ENCODE measurements at regions not wholly inside any gene's neighbourhood (a gene's known extent, or its start where the extent isn't known, plus 50 kb on each side); places are given as distances from the start of the nearest gene placed in this dataset.
"Not testable (repeated sequence)": the region's sequence is repeated elsewhere in the genome, so short reads cannot be mapped to it uniquely, and the experiment has no call there.

GRCh38 chr18:22711192-22711685, 221.9 kb upstream of the RBBP8 start:
- H3K9me3 Mint-ChIP-seq, result no peaks in the 10 kb centered on the region
- H3K36me3 Mint-ChIP-seq, result no peaks in the 10 kb centered on the region
- H3K27me3 Mint-ChIP-seq (ENCODE audit: low read depth), result no peaks in the 10 kb centered on the region
- H3K4me3 Mint-ChIP-seq, result no peak overlapping the region
- TF ChIP-seq ZNF281 (CRISPR knock-in tag; IDR thresholded peaks at IDR 0.05) (no peak), ZNF263 (CRISPR knock-in tag; IDR thresholded peaks at IDR 0.05; ENCODE audit: low read depth) (no peak), TEAD4 (CRISPR knock-in tag; IDR thresholded peaks at IDR 0.05) (no peak), MLX (CRISPR knock-in tag; IDR thresholded peaks at IDR 0.05) (no peak), E2F4 (CRISPR knock-in tag; IDR thresholded peaks at IDR 0.05; ENCODE audit: borderline replicate concordance, low read depth) (no peak), ARID4B (CRISPR knock-in tag; IDR thresholded peaks at IDR 0.05; ENCODE audit: borderline replicate concordance) (no peak), CREM (CRISPR knock-in tag; IDR thresholded peaks at IDR 0.05) (no peak), ZMAT4 (CRISPR knock-in tag; IDR thresholded peaks at IDR 0.05) (no peak)
- DNase-seq (ENCODE audit: low spot score), result peak; percentile 19
- POLR2A ChIA-PET, result no interaction called here
- peaks cover 7% of the 10 kb centered on the region for H3K4me1 Mint-ChIP-seq
- H3K27ac Mint-ChIP-seq, result no peak overlapping the region
- CTCF ChIA-PET, result no interaction called here
- peak; percentile 67; the same call in 1 of the 2 replicates for ATAC-seq

- ChIA-PET CTCF (no interaction called here), POLR2A (no interaction called here)
- Mint-ChIP-seq H3K9me3 (no peaks in the 10 kb centered on the region), H3K36me3 (no peaks in the 10 kb centered on the region), H3K4me3 (no peak overlapping the region), H3K4me1 (peaks cover 7% of the 10 kb centered on the region), H3K27me3 (ENCODE audit: low read depth) (no peaks in the 10 kb centered on the region), H3K27ac (no peak overlapping the region)
- DNase-seq (ENCODE audit: low spot score) (no peak), ATAC-seq (no peak)
- TF ChIP-seq SMAD4 (CRISPR knock-in tag; IDR thresholded peaks at IDR 0.05) (no peak), ATF1 (CRISPR knock-in tag; IDR thresholded peaks at IDR 0.05) (no peak)
- TF ChIP-seq, protein P1, sequence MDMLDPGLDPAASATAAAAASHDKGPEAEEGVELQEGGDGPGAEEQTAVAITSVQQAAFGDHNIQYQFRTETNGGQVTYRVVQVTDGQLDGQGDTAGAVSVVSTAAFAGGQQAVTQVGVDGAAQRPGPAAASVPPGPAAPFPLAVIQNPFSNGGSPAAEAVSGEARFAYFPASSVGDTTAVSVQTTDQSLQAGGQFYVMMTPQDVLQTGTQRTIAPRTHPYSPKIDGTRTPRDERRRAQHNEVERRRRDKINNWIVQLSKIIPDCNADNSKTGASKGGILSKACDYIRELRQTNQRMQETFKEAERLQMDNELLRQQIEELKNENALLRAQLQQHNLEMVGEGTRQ (CRISPR knock-in tag; IDR thresholded peaks at IDR 0.05), result no peak
Measured at GRCh38 chr18:22713511-22713910, 219.6 kb upstream of the RBBP8 start.

GRCh38 chr18:22717536-22717935, 215.6 kb upstream of the RBBP8 start:
- H3K4me1 Mint-ChIP-seq; DNase-seq (ENCODE audit: low spot score); ATAC-seq; H3K36me3 Mint-ChIP-seq; H3K4me3 Mint-ChIP-seq; H3K27me3 Mint-ChIP-seq (ENCODE audit: low read depth); H3K9me3 Mint-ChIP-seq; H3K27ac Mint-ChIP-seq; CTCF ChIA-PET; POLR2A ChIA-PET: not testable (repeated sequence)

All from WTC11 (cell line).